ENCODE measurements at regions not wholly inside any gene's neighbourhood (a gene's known extent, or its start where the extent isn't known, plus 50 kb on each side); places are given as distances from the start of the nearest gene placed in this dataset.

- Histone ChIP-seq H2BK5ac (ENCODE audit: low read depth, low read length, poor library complexity, severe bottlenecking) (no peak overlapping the region), H3K4me2 (ENCODE audit: low read depth, low read length) (no peak overlapping the region), H3K9me3 (ENCODE audit: control insufficient read depth, insufficient read depth, low read length) (no peaks in the 10 kb centered on the region), H3K56ac (ENCODE audit: extremely low read depth, insufficient read depth, low read length) (no peak overlapping the region), H2AK5ac (ENCODE audit: low read depth, low read length) (no peak overlapping the region), H2AFZ (replicated peaks; ENCODE audit: low read length, poor library complexity) (no peak overlapping the region), H3K9me1 (ENCODE audit: insufficient read depth, low read length) (no peaks in the 10 kb centered on the region), H3K4me1 (ENCODE audit: control insufficient read depth, insufficient read depth, low read length) (no peaks in the 10 kb centered on the region), H3K18ac (ENCODE audit: low read depth, low read length) (no peak overlapping the region), H3K4ac (ENCODE audit: low read depth, low read length) (no peak overlapping the region), H2AK9ac (replicated peaks; ENCODE audit: low read depth, low read length, poor library complexity) (no peak overlapping the region), H3K23ac (ENCODE audit: low read depth, low read length) (no peak overlapping the region), H4K91ac (ENCODE audit: insufficient read depth, low read depth, low read length) (no peak overlapping the region), H3K27ac (ENCODE audit: insufficient read depth, low read length) (no peak overlapping the region), H3K4me3 (ENCODE audit: insufficient read depth, low read depth, low read length) (no peak overlapping the region), H2BK120ac (ENCODE audit: low read depth, low read length) (no peak overlapping the region), H3K79me1 (ENCODE audit: low read depth in 1 of 2, low read length in 2 of 2) (no peaks in the 10 kb centered on the region), H3K27me3 (ENCODE audit: control insufficient read depth, insufficient read depth, low read length) (no peaks in the 10 kb centered on the region), H4K20me1 (ENCODE audit: insufficient read depth, low read length) (no peaks in the 10 kb centered on the region), H4K8ac (ENCODE audit: low read depth in 2 of 2, low read length in 2 of 2) (no peak overlapping the region), H3K9ac (ENCODE audit: low read depth, low read length) (no peak overlapping the region), H3K36me3 (ENCODE audit: control insufficient read depth, insufficient read depth, low read length) (no peaks in the 10 kb centered on the region), H4K5ac (ENCODE audit: low read depth, low read length) (no peak overlapping the region), H3K14ac (replicated peaks; ENCODE audit: low read depth, low read length) (no peak overlapping the region), H2BK20ac (ENCODE audit: low read depth, low read length) (no peak overlapping the region), H2BK15ac (ENCODE audit: low read depth, low read length) (no peak overlapping the region)
- dilution Hi-C loops (cut with HindIII; ENCODE audit: low sequenced_read_pairs, unreplicated experiment) = no loop called here
- TF ChIP-seq USF2 (IDR thresholded peaks at IDR 0.05; ENCODE audit: low read depth, low read length) = no peak
- no peak for TF ChIP-seq CHD1 (IDR thresholded peaks at IDR 0.05; ENCODE audit: low read depth, low read length)
- TF ChIP-seq, protein P1, sequence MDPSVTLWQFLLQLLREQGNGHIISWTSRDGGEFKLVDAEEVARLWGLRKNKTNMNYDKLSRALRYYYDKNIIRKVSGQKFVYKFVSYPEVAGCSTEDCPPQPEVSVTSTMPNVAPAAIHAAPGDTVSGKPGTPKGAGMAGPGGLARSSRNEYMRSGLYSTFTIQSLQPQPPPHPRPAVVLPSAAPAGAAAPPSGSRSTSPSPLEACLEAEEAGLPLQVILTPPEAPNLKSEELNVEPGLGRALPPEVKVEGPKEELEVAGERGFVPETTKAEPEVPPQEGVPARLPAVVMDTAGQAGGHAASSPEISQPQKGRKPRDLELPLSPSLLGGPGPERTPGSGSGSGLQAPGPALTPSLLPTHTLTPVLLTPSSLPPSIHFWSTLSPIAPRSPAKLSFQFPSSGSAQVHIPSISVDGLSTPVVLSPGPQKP (IDR thresholded peaks at IDR 0.05; ENCODE audit: borderline replicate concordance, low read depth, low read length) = no peak
- TF ChIP-seq SMC3 (IDR thresholded peaks at IDR 0.05; ENCODE audit: low read depth, low read length) = no peak
- no peak for TF ChIP-seq MAFK (IDR thresholded peaks at IDR 0.05; ENCODE audit: low read depth, low read length)
- TF ChIP-seq RCOR1 (IDR thresholded peaks at IDR 0.05; ENCODE audit: insufficient replicate concordance, low read length) = no peak
- TF ChIP-seq BHLHE40 (IDR thresholded peaks at IDR 0.05; ENCODE audit: low read depth, low read length) = no peak
- no peak for TF ChIP-seq FOS (IDR thresholded peaks at IDR 0.05; ENCODE audit: low read depth, low read length)
- TF ChIP-seq CEBPB (IDR thresholded peaks at IDR 0.05; ENCODE audit: low read depth, low read length) = no peak
- TF ChIP-seq NFE2L2 (IDR thresholded peaks at IDR 0.05; ENCODE audit: low read depth, low read length) = no peak
- no peak for DNase-seq
- ChIA-PET CTCF (no interaction called here), POLR2A (ENCODE audit: unreplicated experiment) (no interaction called here)
- WGBS, 2 experiments (ENCODE audit: extremely low coverage in 2 of 2, insufficient read length in 1 of 2) = no CpG with 5 or more reads among the region's 3 CpGs
- in situ Hi-C loops (cut with MboI; ENCODE audit: low sequenced_read_pairs) = no loop called here
- ATAC-seq (ENCODE audit: low read depth) = no peak
- BruUV-seq (replicated peaks) = no TSS peak
- intact Hi-C loops (cut with micrococcal nuclease) = no loop called here
These were observed 327.6 kb upstream of the ARID1B start for GRCh38 chr6:156449569-156449968.
